Prostate gland (tissue), 2 donors: ENCODE measurements at regions not wholly inside any gene's neighbourhood (a gene's known extent, or its start where the extent isn't known, plus 50 kb on each side); places are given as distances from the start of the nearest gene placed in this dataset.

Experiments
- POLR2A ChIP-seq: fragments of 450-650 bp; IDR thresholded peaks from one replicate; pipeline ENCODE4 v1.6.1; 2016; ENCODE audit warnings: antibody characterized with exemption, mild to moderate bottlenecking
- TF ChIP-seq, protein P1 (sequence below), 4 experiments: fragments of 200-600 bp in 2 of 4; fragments of 450-650 bp in 2 of 4; sonication (generic) in 2 of 4; IDR thresholded peaks; 1 replicate in 3 of 4; 2 replicates in 1 of 4; pipeline ENCODE4 v1.5.1; 2016 to 2019; ENCODE audit warnings: antibody characterized with exemption in 4 of 4, mild to moderate bottlenecking in 2 of 4, moderate library complexity in 2 of 4

DNA sequence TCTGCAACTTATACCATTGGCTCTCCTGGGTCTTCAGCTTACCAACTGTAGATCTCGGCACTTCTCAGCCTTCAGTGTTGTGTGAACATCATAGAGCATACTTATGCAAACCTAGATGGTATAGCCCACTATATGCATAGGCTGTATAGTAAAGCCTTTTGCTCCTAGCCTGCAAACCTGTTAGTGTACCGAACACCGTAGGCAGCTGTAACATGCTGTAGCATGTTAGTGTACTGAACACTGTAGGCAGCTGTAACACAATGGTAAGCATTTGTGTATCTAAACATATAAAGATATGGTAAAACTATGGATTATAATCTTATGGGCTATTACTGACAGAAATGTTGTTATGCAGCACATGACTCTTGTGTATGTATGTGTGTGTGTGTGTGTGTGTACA, 256.9 kb downstream of the WDR11 start:
- TF ChIP-seq, protein P1, sequence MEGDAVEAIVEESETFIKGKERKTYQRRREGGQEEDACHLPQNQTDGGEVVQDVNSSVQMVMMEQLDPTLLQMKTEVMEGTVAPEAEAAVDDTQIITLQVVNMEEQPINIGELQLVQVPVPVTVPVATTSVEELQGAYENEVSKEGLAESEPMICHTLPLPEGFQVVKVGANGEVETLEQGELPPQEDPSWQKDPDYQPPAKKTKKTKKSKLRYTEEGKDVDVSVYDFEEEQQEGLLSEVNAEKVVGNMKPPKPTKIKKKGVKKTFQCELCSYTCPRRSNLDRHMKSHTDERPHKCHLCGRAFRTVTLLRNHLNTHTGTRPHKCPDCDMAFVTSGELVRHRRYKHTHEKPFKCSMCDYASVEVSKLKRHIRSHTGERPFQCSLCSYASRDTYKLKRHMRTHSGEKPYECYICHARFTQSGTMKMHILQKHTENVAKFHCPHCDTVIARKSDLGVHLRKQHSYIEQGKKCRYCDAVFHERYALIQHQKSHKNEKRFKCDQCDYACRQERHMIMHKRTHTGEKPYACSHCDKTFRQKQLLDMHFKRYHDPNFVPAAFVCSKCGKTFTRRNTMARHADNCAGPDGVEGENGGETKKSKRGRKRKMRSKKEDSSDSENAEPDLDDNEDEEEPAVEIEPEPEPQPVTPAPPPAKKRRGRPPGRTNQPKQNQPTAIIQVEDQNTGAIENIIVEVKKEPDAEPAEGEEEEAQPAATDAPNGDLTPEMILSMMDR (IDR thresholded peaks at IDR 0.05): no peak
- TF ChIP-seq POLR2A: no peak
